D721Med (cell line): ENCODE measurements at regions not wholly inside any gene's neighbourhood (a gene's known extent, or its start where the extent isn't known, plus 50 kb on each side); places are given as distances from the start of the nearest gene placed in this dataset.

Experiments used
- DNase-seq: peaks from one replicate; pipeline ENCODE4 v3.0.0; 2011; ENCODE audit warnings: low spot score; ENCODE audit not compliant: insufficient read length
- FAIRE-seq: peaks from 2 replicates; lab custom pipeline; 2011; peaks lifted over from hg19 to GRCh38; lab: Jason Lieb, UNC
- CTCF ChIP-seq: IDR thresholded peaks from 2 replicates; pipeline ENCODE4 v1.5.1; 2012; ENCODE audit warnings: mild to moderate bottlenecking, control low read depth; ENCODE audit not compliant: insufficient read depth; ENCODE audit errors: missing control alignments

GRCh38 chr20:40848096-40848495 is 159.1 kb upstream of the MAFB start:
- DNase-seq (no peak), FAIRE-seq (no peak)
- no peak for TF ChIP-seq CTCF

GRCh38 chr20:40848526-40848925 is 159.5 kb upstream of the MAFB start:
- TF ChIP-seq CTCF, result no peak
- no peak for FAIRE-seq
- no peak for DNase-seq

GRCh38 chr20:40849456-40849855 is 160.4 kb upstream of the MAFB start:
- DNase-seq (no peak), FAIRE-seq (no peak)
- no peak for TF ChIP-seq CTCF

- TF ChIP-seq CTCF, result no peak
- no peak for FAIRE-seq
- DNase-seq, result no peak
Measured at GRCh38 chr20:40851051-40851450, 162.0 kb upstream of the MAFB start.

GRCh38 chr20:40855269-40855668 is 166.2 kb upstream of the MAFB start:
- FAIRE-seq (no peak), DNase-seq (no peak)
- TF ChIP-seq CTCF, result no peak

GRCh38 chr20:40856653-40857052 is 167.6 kb upstream of the MAFB start:
- no peak for FAIRE-seq
- no peak for DNase-seq
- no peak for TF ChIP-seq CTCF

- DNase-seq, result no peak
- no peak for FAIRE-seq
- no peak for TF ChIP-seq CTCF
Measured at GRCh38 chr20:40860487-40860902, 168.1 kb upstream of the TOP1 start.
